Tibial nerve (tissue), 3 donors: ENCODE measurements at regions not wholly inside any gene's neighbourhood (a gene's known extent, or its start where the extent isn't known, plus 50 kb on each side); places are given as distances from the start of the nearest gene placed in this dataset.

Source experiments
- CTCF ChIP-seq, 5 experiments: fragments of 200-600 bp in 3 of 5; fragments of 450-650 bp in 2 of 5; sonication (generic) in 3 of 5; IDR thresholded peaks; one replicate each; pipeline ENCODE4 v1.5.1; 2016 to 2019; ENCODE audit warnings: antibody characterized with exemption in 5 of 5, mild to moderate bottlenecking in 3 of 5, moderate library complexity in 2 of 5
- POLR2A ChIP-seq, 2 donors: fragments of 450-650 bp; IDR thresholded peaks; one replicate each; pipeline ENCODE4 v1.6.1; 2017; ENCODE audit warnings: antibody characterized with exemption in 2 of 2, mild to moderate bottlenecking in 2 of 2, moderate library complexity in 2 of 2

DNA sequence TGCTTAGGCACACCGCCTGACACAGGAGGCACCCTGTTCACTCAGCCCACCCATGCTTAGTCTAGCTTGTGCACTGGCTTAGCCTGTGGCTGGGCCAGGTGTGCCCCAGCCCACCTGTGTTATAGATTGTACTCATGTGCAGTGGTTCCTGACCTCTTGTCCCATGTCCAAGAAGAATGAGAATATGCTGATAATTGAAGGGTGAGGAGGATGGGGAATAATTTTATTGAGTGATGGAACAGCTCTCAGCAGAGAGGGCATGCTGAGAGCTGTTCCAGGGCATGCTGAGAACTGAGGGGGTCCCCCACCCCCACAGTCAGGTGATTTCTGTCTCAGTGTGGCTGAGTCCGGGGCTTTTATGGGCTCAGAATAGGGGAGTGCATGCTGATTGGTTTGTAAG lies 395.9 kb downstream of the FUT8 start:
- TF ChIP-seq CTCF (IDR thresholded peaks at IDR 0.05), result no peak
- TF ChIP-seq POLR2A (IDR thresholded peaks at IDR 0.05), result no peak
